Smooth muscle cell (in vitro differentiated cells): ENCODE measurements at regions not wholly inside any gene's neighbourhood (a gene's known extent, or its start where the extent isn't known, plus 50 kb on each side); places are given as distances from the start of the nearest gene placed in this dataset.
A peak's percentile ranks its signal among the peaks of the same experiment; 100 is the strongest.

Experiments
- DNase-seq: peaks from one replicate; lab custom pipeline; 2025; ENCODE audit not compliant: unreplicated experiment; lab: John Stamatoyannopoulos, UW
- H2AFZ ChIP-seq: fragments of 200-600 bp; sonication (generic); 2 replicates; pipeline ENCODE4 v1.6.0; 2016; ENCODE audit warnings: antibody characterized with exemption, low read depth, mild to moderate bottlenecking
- H3F3A ChIP-seq: fragments of 200-600 bp; sonication (generic); 2 replicates; pipeline ENCODE4 v1.6.0; 2017; ENCODE audit warnings: antibody characterized with exemption, low read depth
- H3K27ac ChIP-seq: fragments of 200-600 bp; sonication (generic); 2 replicates; pipeline ENCODE4 v1.5.1; 2016; ENCODE audit warnings: low read depth, mild to moderate bottlenecking
- H3K27me3 ChIP-seq: fragments of 200-600 bp; sonication (generic); 2 replicates; pipeline ENCODE4 v1.6.1; 2016; ENCODE audit warnings: low read depth, mild to moderate bottlenecking
- H3K36me3 ChIP-seq: fragments of 200-600 bp; sonication (generic); 2 replicates; pipeline ENCODE4 v1.5.1; 2016; ENCODE audit warnings: low read depth
- H3K4me1 ChIP-seq: fragments of 200-600 bp; sonication (generic); 2 replicates; pipeline ENCODE4 v1.5.1; 2016; ENCODE audit warnings: low read depth
- H3K4me2 ChIP-seq: fragments of 200-600 bp; sonication (generic); 2 replicates; pipeline ENCODE4 v1.6.0; 2016; ENCODE audit warnings: mild to moderate bottlenecking
- H3K4me3 ChIP-seq: fragments of 200-600 bp; sonication (generic); 2 replicates; pipeline ENCODE4 v1.5.1; 2016; ENCODE audit warnings: mild to moderate bottlenecking
- H3K79me2 ChIP-seq: fragments of 200-600 bp; sonication (generic); 2 replicates; pipeline ENCODE4 v1.6.0; 2016; ENCODE audit warnings: low read depth, mild to moderate bottlenecking
- H3K9ac ChIP-seq: fragments of 200-600 bp; sonication (generic); 2 replicates; pipeline ENCODE4 v1.6.0; 2016; ENCODE audit warnings: low read depth
- H3K9me3 ChIP-seq: fragments of 200-600 bp; sonication (generic); replicated peaks from 2 replicates; pipeline ENCODE4 v1.5.1; 2016; ENCODE audit warnings: low read depth
- H4K20me1 ChIP-seq: fragments of 200-600 bp; sonication (generic); 2 replicates; pipeline ENCODE4 v1.6.0; 2016; ENCODE audit warnings: low read depth
- WGBS: methylation state at CpG from one replicate; pipeline ENCODE4 v1.1.7; 2016; ENCODE audit warnings: low lambda C conversion rate; 5-methylcytosine and 5-hydroxymethylcytosine counted together
- TF ChIP-seq, protein P1 (sequence below): fragments of 200-600 bp; sonication (generic); IDR thresholded peaks from 2 replicates; pipeline ENCODE4 v1.5.1; 2017; ENCODE audit warnings: borderline replicate concordance, mild to moderate bottlenecking, antibody characterized with exemption; ENCODE audit not compliant: insufficient read depth, poor library complexity, severe bottlenecking

GRCh38 chr7:114843102-114843501 is 78.8 kb upstream of the MDFIC start:
- H3K4me1 ChIP-seq: no peaks in the 10 kb centered on the region
- 86% methylated on average over 3 of the region's 3 CpGs for WGBS
- H2AFZ ChIP-seq: no peak overlapping the region
- H3K27ac ChIP-seq: no peak overlapping the region
- no peaks in the 10 kb centered on the region for H3K79me2 ChIP-seq
- no peaks in the 10 kb centered on the region for H3K36me3 ChIP-seq
- H3K4me2 ChIP-seq: peak overlapping the region; percentile 45
- DNase-seq: no peak
- no peaks in the 10 kb centered on the region for H4K20me1 ChIP-seq
- H3K9me3 ChIP-seq: no peaks in the 10 kb centered on the region
- TF ChIP-seq, protein P1, sequence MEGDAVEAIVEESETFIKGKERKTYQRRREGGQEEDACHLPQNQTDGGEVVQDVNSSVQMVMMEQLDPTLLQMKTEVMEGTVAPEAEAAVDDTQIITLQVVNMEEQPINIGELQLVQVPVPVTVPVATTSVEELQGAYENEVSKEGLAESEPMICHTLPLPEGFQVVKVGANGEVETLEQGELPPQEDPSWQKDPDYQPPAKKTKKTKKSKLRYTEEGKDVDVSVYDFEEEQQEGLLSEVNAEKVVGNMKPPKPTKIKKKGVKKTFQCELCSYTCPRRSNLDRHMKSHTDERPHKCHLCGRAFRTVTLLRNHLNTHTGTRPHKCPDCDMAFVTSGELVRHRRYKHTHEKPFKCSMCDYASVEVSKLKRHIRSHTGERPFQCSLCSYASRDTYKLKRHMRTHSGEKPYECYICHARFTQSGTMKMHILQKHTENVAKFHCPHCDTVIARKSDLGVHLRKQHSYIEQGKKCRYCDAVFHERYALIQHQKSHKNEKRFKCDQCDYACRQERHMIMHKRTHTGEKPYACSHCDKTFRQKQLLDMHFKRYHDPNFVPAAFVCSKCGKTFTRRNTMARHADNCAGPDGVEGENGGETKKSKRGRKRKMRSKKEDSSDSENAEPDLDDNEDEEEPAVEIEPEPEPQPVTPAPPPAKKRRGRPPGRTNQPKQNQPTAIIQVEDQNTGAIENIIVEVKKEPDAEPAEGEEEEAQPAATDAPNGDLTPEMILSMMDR: no peak
- no peak overlapping the region for H3K9ac ChIP-seq
- H3K4me3 ChIP-seq: no peak overlapping the region
- H3K27me3 ChIP-seq: no peaks in the 10 kb centered on the region
- H3F3A ChIP-seq: no peaks in the 10 kb centered on the region

DNA sequence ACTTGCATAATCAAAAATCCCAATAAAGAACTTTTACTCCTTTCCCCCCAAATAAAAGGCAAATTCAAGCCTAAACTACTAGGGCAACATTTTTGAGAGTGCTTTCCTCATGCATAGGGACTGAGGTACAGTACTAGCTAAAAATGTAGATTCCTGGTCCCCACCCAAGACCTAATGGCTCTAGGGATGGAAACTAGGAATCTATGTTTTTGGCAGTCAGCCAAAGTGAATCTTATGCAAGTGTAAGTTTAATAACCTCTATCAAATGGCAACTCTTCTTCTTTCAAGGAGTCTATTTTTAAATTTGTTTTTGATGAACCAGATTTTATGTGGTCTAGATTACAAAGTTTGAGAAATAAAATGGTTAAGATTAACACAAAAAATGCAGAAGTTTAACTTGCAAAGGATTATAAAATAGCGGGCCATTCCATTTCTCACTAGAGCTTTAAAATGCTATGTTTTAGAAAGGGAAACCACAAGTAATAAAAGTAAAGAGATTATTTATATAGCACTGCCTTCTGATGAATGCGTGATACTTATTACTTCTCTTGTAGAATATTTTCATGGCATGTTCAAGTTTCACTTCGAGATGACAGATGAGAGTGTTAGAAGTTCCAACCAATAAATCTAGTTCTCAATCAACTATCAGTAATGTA is 70.4 kb upstream of the MDFIC start:
- H3K79me2 ChIP-seq: no peaks in the 10 kb centered on the region
- TF ChIP-seq, protein P1: no peak
- 68% methylated on average over 3 of the region's 3 CpGs for WGBS
- no peak overlapping the region for H2AFZ ChIP-seq
- H3F3A ChIP-seq: no peaks in the 10 kb centered on the region
- DNase-seq: no peak
- no peaks in the 10 kb centered on the region for H4K20me1 ChIP-seq
- no peaks in the 10 kb centered on the region for H3K27me3 ChIP-seq
- H3K36me3 ChIP-seq: no peaks in the 10 kb centered on the region
- H3K4me2 ChIP-seq: no peak overlapping the region
- H3K9ac ChIP-seq: no peak overlapping the region
- H3K27ac ChIP-seq: no peak overlapping the region
- peaks cover 4% of the 10 kb centered on the region for H3K4me1 ChIP-seq
- H3K9me3 ChIP-seq: no peaks in the 10 kb centered on the region
- no peak overlapping the region for H3K4me3 ChIP-seq

DNA sequence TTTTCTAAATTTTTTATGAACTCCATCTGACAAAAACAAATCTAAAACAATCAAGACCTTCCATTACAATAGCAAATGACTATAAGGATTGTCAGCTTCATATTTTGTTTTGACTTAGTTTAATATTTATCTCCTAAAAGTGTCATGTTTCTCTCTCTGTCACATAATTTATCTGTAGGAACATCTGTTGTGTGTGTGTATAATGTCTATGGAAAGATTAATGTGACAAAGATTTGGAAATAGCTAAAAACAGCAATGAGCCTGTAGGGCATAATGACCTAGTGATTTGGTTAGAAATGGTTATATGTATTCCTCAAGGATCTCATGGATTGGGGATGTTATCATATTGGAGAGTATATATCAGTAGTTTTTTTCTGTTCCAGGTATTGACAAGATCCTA is 69.6 kb upstream of the MDFIC start:
- Histone ChIP-seq H3K4me2 (no peak overlapping the region), H3K4me3 (no peak overlapping the region), H3K36me3 (no peaks in the 10 kb centered on the region), H3K27me3 (no peaks in the 10 kb centered on the region), H3K9ac (no peak overlapping the region), H3K79me2 (no peaks in the 10 kb centered on the region), H4K20me1 (no peaks in the 10 kb centered on the region), H3F3A (no peaks in the 10 kb centered on the region), H3K27ac (no peak overlapping the region), H3K4me1 (peaks cover 10% of the 10 kb centered on the region), H2AFZ (no peak overlapping the region), H3K9me3 (no peaks in the 10 kb centered on the region)
- TF ChIP-seq, protein P1: no peak
- DNase-seq: no peak

GRCh38 chr7:114853189-114853588 is 68.7 kb upstream of the MDFIC start:
- Histone ChIP-seq H3K4me1 (peaks cover 10% of the 10 kb centered on the region), H3K4me2 (no peak overlapping the region), H3K9ac (no peak overlapping the region), H3F3A (no peaks in the 10 kb centered on the region), H3K9me3 (no peaks in the 10 kb centered on the region), H3K79me2 (no peaks in the 10 kb centered on the region), H3K27ac (no peak overlapping the region), H3K36me3 (no peaks in the 10 kb centered on the region), H4K20me1 (no peaks in the 10 kb centered on the region), H2AFZ (no peak overlapping the region), H3K4me3 (no peak overlapping the region), H3K27me3 (no peaks in the 10 kb centered on the region)
- no peak for DNase-seq
- TF ChIP-seq, protein P1: no peak
- WGBS: 91% methylated on average over 4 of the region's 4 CpGs
